ENCODE measurements at regions not wholly inside any gene's neighbourhood (a gene's known extent, or its start where the extent isn't known, plus 50 kb on each side); places are given as distances from the start of the nearest gene placed in this dataset.

DNA sequence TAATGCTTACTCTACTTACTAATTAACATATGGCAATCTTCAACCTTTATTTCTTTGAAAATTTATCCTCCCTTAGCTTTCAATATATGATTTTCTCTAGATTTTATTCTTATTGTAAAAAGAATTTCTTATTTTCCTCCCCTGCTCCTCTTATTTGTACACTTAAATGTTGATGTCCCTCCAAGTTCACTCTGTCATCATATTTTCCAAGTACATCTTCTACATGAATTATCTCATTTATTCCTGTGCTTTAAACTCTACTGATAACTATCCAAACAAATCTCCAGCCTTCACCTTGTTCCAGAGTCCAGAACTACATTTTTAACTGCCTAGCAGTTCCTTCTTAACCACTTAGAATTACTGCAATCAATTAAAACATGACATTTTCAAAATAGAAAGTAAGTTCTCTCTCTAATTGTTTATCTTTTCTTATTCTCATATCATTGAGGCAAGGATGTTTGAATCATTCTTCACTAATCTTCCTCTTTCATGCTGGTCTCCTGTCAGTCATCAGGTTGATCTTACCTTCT is 261.6 kb upstream of the FAR2 start:
- H3K36me3 ChIP-seq (ENCODE audit: control insufficient read depth in 2 of 2, insufficient read depth in 2 of 2, low read length in 2 of 2), result no peaks in the 10 kb centered on the region
- no peaks in the 10 kb centered on the region for H3K4me1 ChIP-seq (ENCODE audit: control insufficient read depth in 2 of 2, insufficient read depth in 2 of 2, low read length in 2 of 2)
- no peak overlapping the region for H3K9ac ChIP-seq (ENCODE audit: low read depth in 1 of 2, low read length in 2 of 2)
- H3K27me3 ChIP-seq (ENCODE audit: control insufficient read depth in 2 of 2, insufficient read depth in 2 of 2, low read length in 2 of 2), result no peaks in the 10 kb centered on the region
- H3K9me3 ChIP-seq (ENCODE audit: control insufficient read depth in 2 of 2, low read length in 2 of 2), result no peaks in the 10 kb centered on the region
- no peak overlapping the region for H3K4me3 ChIP-seq (ENCODE audit: low read length in 2 of 2)
- H3K27ac ChIP-seq (ENCODE audit: low read depth in 2 of 2, low read length in 2 of 2), result no peak overlapping the region

DNA sequence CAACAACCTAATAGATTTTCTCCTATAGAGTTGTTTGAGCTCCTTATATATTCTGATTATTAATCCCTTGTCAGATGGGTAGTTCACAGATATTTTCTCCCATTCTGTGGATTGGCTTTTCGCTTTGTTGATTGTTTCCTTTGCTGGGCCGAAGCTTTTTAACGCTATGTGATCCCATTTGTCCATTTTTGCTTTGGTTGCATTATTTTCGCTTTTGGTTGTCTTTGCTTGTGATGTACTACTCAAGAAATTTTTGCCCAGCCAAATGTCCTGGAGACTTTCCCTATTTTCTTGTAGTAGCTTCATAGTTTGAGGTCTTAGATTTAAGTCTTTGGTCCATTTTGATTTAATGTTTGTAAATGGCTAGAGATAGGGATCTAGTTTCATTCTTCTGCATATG is 258.4 kb upstream of the FAR2 start:
- H3K9me3 ChIP-seq (ENCODE audit: control insufficient read depth in 2 of 2, low read length in 2 of 2), result no peaks in the 10 kb centered on the region
- H3K9ac ChIP-seq (ENCODE audit: low read depth in 1 of 2, low read length in 2 of 2), result no peak overlapping the region
- H3K27ac ChIP-seq (ENCODE audit: low read depth in 2 of 2, low read length in 2 of 2), result no peak overlapping the region
- no peak overlapping the region for H3K4me3 ChIP-seq (ENCODE audit: low read length in 2 of 2)
- no peaks in the 10 kb centered on the region for H3K27me3 ChIP-seq (ENCODE audit: control insufficient read depth in 2 of 2, insufficient read depth in 2 of 2, low read length in 2 of 2)
- no peaks in the 10 kb centered on the region for H3K4me1 ChIP-seq (ENCODE audit: control insufficient read depth in 2 of 2, insufficient read depth in 2 of 2, low read length in 2 of 2)
- H3K36me3 ChIP-seq (ENCODE audit: control insufficient read depth in 2 of 2, insufficient read depth in 2 of 2, low read length in 2 of 2), result no peaks in the 10 kb centered on the region

DNA sequence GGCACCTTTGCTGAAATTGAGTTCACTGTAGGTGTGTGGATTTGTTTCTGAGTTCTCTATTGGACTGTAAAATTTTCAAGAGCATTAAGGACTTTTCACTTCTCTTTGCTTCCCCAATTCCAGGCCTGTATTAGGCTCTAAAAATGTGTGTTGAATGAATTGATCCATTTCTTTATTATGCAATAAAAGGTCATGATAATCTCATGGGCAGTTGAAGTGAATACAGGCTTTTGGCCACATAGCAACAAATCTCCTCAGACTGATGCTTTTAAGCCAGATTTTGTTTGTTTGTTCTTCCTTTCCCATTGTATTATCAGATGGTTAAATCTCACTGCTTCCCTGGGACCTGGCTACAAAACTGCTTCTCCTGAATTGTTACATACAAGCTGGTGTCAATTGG is 258.0 kb upstream of the FAR2 start:
- Histone ChIP-seq H3K27ac (ENCODE audit: low read depth in 2 of 2, low read length in 2 of 2) (no peak overlapping the region), H3K9ac (ENCODE audit: low read depth in 1 of 2, low read length in 2 of 2) (no peak overlapping the region), H3K9me3 (ENCODE audit: control insufficient read depth in 2 of 2, low read length in 2 of 2) (no peaks in the 10 kb centered on the region), H3K4me1 (ENCODE audit: control insufficient read depth in 2 of 2, insufficient read depth in 2 of 2, low read length in 2 of 2) (no peaks in the 10 kb centered on the region), H3K4me3 (ENCODE audit: low read length in 2 of 2) (no peak overlapping the region), H3K27me3 (ENCODE audit: control insufficient read depth in 2 of 2, insufficient read depth in 2 of 2, low read length in 2 of 2) (no peaks in the 10 kb centered on the region), H3K36me3 (ENCODE audit: control insufficient read depth in 2 of 2, insufficient read depth in 2 of 2, low read length in 2 of 2) (no peaks in the 10 kb centered on the region)

DNA sequence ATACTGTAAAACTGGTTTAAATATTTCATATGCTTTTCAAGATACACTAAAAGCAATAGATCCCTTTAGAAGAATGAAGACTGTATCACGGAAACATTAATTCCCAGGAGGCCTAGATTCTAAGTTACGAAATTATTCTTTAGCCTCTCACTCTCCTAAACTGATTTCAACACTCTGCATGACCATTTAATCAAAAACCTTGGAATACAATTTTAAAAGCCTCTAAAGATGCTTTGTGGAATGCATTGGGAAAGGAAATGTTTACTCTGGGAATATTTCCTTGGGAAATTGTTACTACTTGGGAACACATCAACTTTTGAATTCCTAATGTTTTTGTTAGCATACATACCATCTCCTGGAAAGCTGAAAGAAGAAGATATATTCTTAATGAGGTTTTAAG is 255.7 kb upstream of the FAR2 start:
- Histone ChIP-seq H3K27ac (ENCODE audit: low read depth in 2 of 2, low read length in 2 of 2) (no peak overlapping the region), H3K36me3 (ENCODE audit: control insufficient read depth in 2 of 2, insufficient read depth in 2 of 2, low read length in 2 of 2) (no peaks in the 10 kb centered on the region), H3K4me3 (ENCODE audit: low read length in 2 of 2) (no peak overlapping the region), H3K9me3 (ENCODE audit: control insufficient read depth in 2 of 2, low read length in 2 of 2) (no peaks in the 10 kb centered on the region), H3K9ac (ENCODE audit: low read depth in 1 of 2, low read length in 2 of 2) (no peak overlapping the region), H3K27me3 (ENCODE audit: control insufficient read depth in 2 of 2, insufficient read depth in 2 of 2, low read length in 2 of 2) (no peaks in the 10 kb centered on the region), H3K4me1 (ENCODE audit: control insufficient read depth in 2 of 2, insufficient read depth in 2 of 2, low read length in 2 of 2) (no peaks in the 10 kb centered on the region)

DNA sequence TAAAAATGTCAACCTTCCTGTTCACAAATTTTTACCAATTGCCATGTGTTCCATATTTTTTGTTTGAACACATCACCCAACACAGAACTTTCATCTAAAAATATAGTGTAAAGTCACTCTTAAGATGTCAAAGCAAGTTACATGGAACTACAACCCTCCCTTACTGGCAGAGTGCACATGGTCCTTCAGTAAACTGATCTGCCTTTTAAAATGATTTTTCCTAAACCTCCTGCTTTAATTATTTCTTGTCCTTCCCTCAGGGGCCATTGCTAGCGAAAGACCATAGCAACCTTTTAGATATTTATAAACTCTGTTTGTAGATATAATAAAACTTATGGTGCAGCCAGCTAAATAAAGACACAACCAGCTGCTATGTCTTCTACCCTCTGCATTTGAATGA is 255.2 kb upstream of the FAR2 start:
- Histone ChIP-seq H3K4me3 (ENCODE audit: low read length in 2 of 2) (no peak overlapping the region), H3K27me3 (ENCODE audit: control insufficient read depth in 2 of 2, insufficient read depth in 2 of 2, low read length in 2 of 2) (no peaks in the 10 kb centered on the region), H3K9me3 (ENCODE audit: control insufficient read depth in 2 of 2, low read length in 2 of 2) (no peaks in the 10 kb centered on the region), H3K36me3 (ENCODE audit: control insufficient read depth in 2 of 2, insufficient read depth in 2 of 2, low read length in 2 of 2) (no peaks in the 10 kb centered on the region), H3K27ac (ENCODE audit: low read depth in 2 of 2, low read length in 2 of 2) (no peak overlapping the region), H3K9ac (ENCODE audit: low read depth in 1 of 2, low read length in 2 of 2) (no peak overlapping the region), H3K4me1 (ENCODE audit: control insufficient read depth in 2 of 2, insufficient read depth in 2 of 2, low read length in 2 of 2) (no peaks in the 10 kb centered on the region)

DNA sequence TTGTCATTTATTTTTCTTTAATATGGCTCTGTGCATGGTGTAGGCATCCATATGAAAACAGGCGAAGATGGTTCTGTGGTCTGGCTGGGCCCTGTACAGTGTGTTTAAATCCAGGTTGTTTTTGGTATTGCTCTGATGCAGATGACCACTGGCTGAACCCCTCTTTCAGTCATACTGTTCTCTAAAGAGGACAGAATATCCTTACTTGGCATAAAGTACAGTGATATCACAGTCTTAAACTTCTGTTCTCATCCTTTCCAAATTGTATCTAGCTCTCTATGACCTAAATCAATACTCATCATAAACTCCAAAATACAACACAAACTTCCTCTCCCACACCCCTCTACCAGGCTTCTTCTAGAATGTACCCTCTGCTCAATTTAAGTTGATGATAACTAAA is 252.7 kb upstream of the FAR2 start:
- no peak overlapping the region for H3K9ac ChIP-seq (ENCODE audit: low read depth in 1 of 2, low read length in 2 of 2)
- H3K27me3 ChIP-seq (ENCODE audit: control insufficient read depth in 2 of 2, insufficient read depth in 2 of 2, low read length in 2 of 2), result no peaks in the 10 kb centered on the region
- no peaks in the 10 kb centered on the region for H3K4me1 ChIP-seq (ENCODE audit: control insufficient read depth in 2 of 2, insufficient read depth in 2 of 2, low read length in 2 of 2)
- H3K36me3 ChIP-seq (ENCODE audit: control insufficient read depth in 2 of 2, insufficient read depth in 2 of 2, low read length in 2 of 2), result no peaks in the 10 kb centered on the region
- no peak overlapping the region for H3K27ac ChIP-seq (ENCODE audit: low read depth in 2 of 2, low read length in 2 of 2)
- H3K9me3 ChIP-seq (ENCODE audit: control insufficient read depth in 2 of 2, low read length in 2 of 2), result no peaks in the 10 kb centered on the region
- no peak overlapping the region for H3K4me3 ChIP-seq (ENCODE audit: low read length in 2 of 2)

DNA sequence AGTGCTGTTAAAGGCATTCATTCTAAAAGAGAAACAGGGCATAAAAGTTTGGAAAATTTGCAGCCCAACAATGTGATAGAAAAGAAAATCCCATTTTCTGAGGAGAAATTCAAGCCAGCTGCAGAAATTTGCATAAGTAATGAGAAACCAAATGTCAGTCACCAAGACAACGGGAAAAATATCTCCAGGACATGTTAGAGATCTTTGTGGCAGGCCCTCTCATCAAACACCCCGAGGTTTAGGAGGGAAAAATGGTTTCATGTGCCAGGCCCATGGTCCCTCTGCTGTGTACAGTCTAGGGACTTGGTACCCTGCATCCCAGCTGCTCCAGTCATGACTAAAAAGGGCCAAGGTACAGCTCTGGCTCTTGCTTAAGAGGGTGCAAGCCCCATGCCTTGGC is 251.0 kb upstream of the FAR2 start:
- Histone ChIP-seq H3K27me3 (ENCODE audit: control insufficient read depth in 2 of 2, insufficient read depth in 2 of 2, low read length in 2 of 2) (no peaks in the 10 kb centered on the region), H3K9me3 (ENCODE audit: control insufficient read depth in 2 of 2, low read length in 2 of 2) (no peaks in the 10 kb centered on the region), H3K4me3 (ENCODE audit: low read length in 2 of 2) (no peak overlapping the region), H3K9ac (ENCODE audit: low read depth in 1 of 2, low read length in 2 of 2) (no peak overlapping the region), H3K4me1 (ENCODE audit: control insufficient read depth in 2 of 2, insufficient read depth in 2 of 2, low read length in 2 of 2) (no peaks in the 10 kb centered on the region), H3K36me3 (ENCODE audit: control insufficient read depth in 2 of 2, insufficient read depth in 2 of 2, low read length in 2 of 2) (no peaks in the 10 kb centered on the region), H3K27ac (ENCODE audit: low read depth in 2 of 2, low read length in 2 of 2) (no peak overlapping the region)

DNA sequence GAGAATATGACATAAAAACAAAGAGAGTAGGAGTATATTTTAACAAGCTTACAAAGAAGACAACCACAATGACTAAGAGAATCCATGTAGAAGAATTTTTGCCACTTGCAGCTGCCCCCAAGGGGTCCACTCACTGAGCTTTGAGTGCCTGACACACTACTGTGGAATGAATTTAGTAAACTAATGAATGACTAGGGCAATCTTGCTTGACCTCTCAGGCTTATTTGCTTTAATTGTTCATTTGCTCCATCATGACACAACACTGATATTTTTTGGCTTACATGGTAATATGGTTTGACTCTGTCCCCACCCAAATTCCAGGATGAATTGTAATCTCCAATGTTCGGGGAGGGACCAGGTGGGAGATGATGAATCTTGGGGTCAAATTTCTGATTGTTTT is 249.1 kb upstream of the FAR2 start:
- H3K9ac ChIP-seq (ENCODE audit: low read depth in 1 of 2, low read length in 2 of 2), result no peak overlapping the region
- H3K9me3 ChIP-seq (ENCODE audit: control insufficient read depth in 2 of 2, low read length in 2 of 2), result no peaks in the 10 kb centered on the region
- H3K4me3 ChIP-seq (ENCODE audit: low read length in 2 of 2), result no peak overlapping the region
- H3K27me3 ChIP-seq (ENCODE audit: control insufficient read depth in 2 of 2, insufficient read depth in 2 of 2, low read length in 2 of 2), result no peaks in the 10 kb centered on the region
- no peak overlapping the region for H3K27ac ChIP-seq (ENCODE audit: low read depth in 2 of 2, low read length in 2 of 2)
- no peaks in the 10 kb centered on the region for H3K4me1 ChIP-seq (ENCODE audit: control insufficient read depth in 2 of 2, insufficient read depth in 2 of 2, low read length in 2 of 2)
- H3K36me3 ChIP-seq (ENCODE audit: control insufficient read depth in 2 of 2, insufficient read depth in 2 of 2, low read length in 2 of 2), result no peaks in the 10 kb centered on the region

DNA sequence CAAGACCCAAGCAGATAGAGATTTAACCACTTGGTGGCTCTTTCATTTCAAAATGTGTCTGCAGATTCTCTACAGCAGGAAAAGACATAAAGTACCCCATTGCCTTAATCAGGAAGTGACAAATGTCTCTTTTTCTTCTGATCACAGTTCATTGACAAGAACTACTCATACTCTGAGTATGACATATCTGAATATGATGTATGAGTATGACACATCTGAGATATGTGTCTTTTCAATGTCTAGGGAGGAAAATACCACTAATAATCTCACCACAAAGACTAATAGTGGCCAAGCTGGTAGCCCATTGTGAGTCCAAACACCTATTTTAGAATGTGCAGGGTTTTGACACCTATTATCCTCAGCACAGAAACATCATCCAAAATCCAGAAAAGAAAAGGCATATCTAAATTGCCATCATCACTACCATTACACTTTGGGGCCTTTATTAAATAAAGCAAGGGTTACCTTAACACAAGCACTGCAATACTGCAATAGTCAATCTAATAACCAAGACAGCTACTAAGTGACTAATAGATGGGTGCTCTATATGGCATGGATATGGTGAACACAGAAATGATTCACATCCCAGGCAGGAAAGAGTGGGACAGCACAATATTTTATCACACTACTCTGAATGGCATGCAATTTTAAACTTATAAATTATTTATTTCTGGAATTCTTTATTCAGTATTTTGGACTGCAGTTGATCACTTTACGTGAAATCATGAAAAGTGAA is 243.7 kb upstream of the FAR2 start:
- Histone ChIP-seq H3K27me3 (ENCODE audit: control insufficient read depth in 2 of 2, insufficient read depth in 2 of 2, low read length in 2 of 2) (no peaks in the 10 kb centered on the region), H3K4me3 (ENCODE audit: low read length in 2 of 2) (no peak overlapping the region), H3K4me1 (ENCODE audit: control insufficient read depth in 2 of 2, insufficient read depth in 2 of 2, low read length in 2 of 2) (no peaks in the 10 kb centered on the region), H3K36me3 (ENCODE audit: control insufficient read depth in 2 of 2, insufficient read depth in 2 of 2, low read length in 2 of 2) (no peaks in the 10 kb centered on the region), H3K9me3 (ENCODE audit: control insufficient read depth in 2 of 2, low read length in 2 of 2) (no peaks in the 10 kb centered on the region), H3K27ac (ENCODE audit: low read depth in 2 of 2, low read length in 2 of 2) (no peak overlapping the region), H3K9ac (ENCODE audit: low read depth in 1 of 2, low read length in 2 of 2) (no peak overlapping the region)

DNA sequence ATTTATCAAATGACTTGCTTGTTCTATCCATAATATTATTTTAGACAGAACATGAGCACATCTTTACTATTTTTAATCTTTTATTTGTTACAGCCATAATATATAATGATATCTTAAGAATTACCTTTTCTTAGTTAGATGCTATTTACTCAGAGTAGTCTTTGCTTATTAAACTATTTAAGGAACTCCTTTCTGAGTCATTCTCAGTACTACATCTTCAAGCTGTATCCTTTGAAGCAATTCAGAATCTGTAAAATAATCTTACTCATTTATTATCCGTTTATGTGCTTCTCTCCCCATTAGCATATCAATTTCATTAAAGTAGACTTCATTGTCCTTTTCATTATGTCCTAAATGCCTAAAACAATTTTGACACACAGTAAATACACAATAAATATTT is 240.4 kb upstream of the FAR2 start:
- no peaks in the 10 kb centered on the region for H3K4me1 ChIP-seq (ENCODE audit: control insufficient read depth in 2 of 2, insufficient read depth in 2 of 2, low read length in 2 of 2)
- H3K9ac ChIP-seq (ENCODE audit: low read depth in 1 of 2, low read length in 2 of 2), result no peak overlapping the region
- no peaks in the 10 kb centered on the region for H3K27me3 ChIP-seq (ENCODE audit: control insufficient read depth in 2 of 2, insufficient read depth in 2 of 2, low read length in 2 of 2)
- peaks cover 4 to 5% of the 10 kb centered on the region in 2 donors for H3K9me3 ChIP-seq (ENCODE audit: control insufficient read depth in 2 of 2, low read length in 2 of 2)
- no peak overlapping the region for H3K4me3 ChIP-seq (ENCODE audit: low read length in 2 of 2)
- H3K36me3 ChIP-seq (ENCODE audit: control insufficient read depth in 2 of 2, insufficient read depth in 2 of 2, low read length in 2 of 2), result no peaks in the 10 kb centered on the region
- H3K27ac ChIP-seq (ENCODE audit: low read depth in 2 of 2, low read length in 2 of 2), result no peak overlapping the region
